ENCODE measurements at regions not wholly inside any gene's neighbourhood (a gene's known extent, or its start where the extent isn't known, plus 50 kb on each side); places are given as distances from the start of the nearest gene placed in this dataset.

- Histone ChIP-seq H3K79me2 (ENCODE audit: insufficient read depth, low read length) (peaks cover 9% of the 10 kb centered on the region), H3K27ac (ENCODE audit: extremely low read length, insufficient read depth, low read length) (peak overlapping the region; percentile 83), H3K27me3 (ENCODE audit: control insufficient read depth in 1 of 2, insufficient read depth in 2 of 2, low read length in 2 of 2) (no peaks in the 10 kb centered on the region), H4K20me1 (ENCODE audit: insufficient read depth, low read length) (no peaks in the 10 kb centered on the region), H3K4me3 (replicated peaks in 1 of 3; ENCODE audit: insufficient read depth in 1 of 3, low read depth in 2 of 3, low read length in 3 of 3) (peak overlapping the region in 2 of 3 experiments; percentile 13 to 31; a peak in 2 of 6 replicates), H3K9ac (ENCODE audit: insufficient read depth, low read depth, low read length) (peak overlapping the region; percentile 56), H2AFZ (ENCODE audit: low read length) (no peak overlapping the region), H3K4me1 (ENCODE audit: insufficient read depth, low read length) (peaks cover 98% of the 10 kb centered on the region), H3K9me3 (ENCODE audit: low read length) (no peaks in the 10 kb centered on the region), H3K36me3 (replicated peaks in 1 of 2; ENCODE audit: control insufficient read depth in 1 of 2, insufficient read depth in 2 of 2, low read length in 2 of 2) (no peaks in the 10 kb centered on the region; a peak in 1 of 5 replicates), H3K4me2 (ENCODE audit: low read depth, low read length) (peak overlapping the region; percentile 68)
- DNase-seq (ENCODE audit: low spot score) (peak; percentile 83), FAIRE-seq (no peak), ATAC-seq (peak; percentile 76)
- intact Hi-C loops (cut with micrococcal nuclease; ENCODE audit: unreplicated experiment) (loop anchor here (2.0 kb wide), 1 partner anchor 13 kb away; no protein-coding TSS in a partner anchor), in situ Hi-C loops (cut with HindIII; ENCODE audit: extremely low pct_ligation_motif_present, low pct_unique_long_range_greater_than_20kb) (no loop called here)
- WGBS (ENCODE audit: low lambda C conversion rate), result under 1% methylated on average over 3 of the region's 3 CpGs
- BruUV-seq (replicated peaks), result TSS peak; percentile 85
- POLR2A ChIA-PET, result interaction anchor here (0.9 to 2.1 kb wide), 4 partner anchors 13 to 58 kb away, joined by 3 to 26 read pairs (median 4); no protein-coding TSS in a partner anchor
- CTCF ChIA-PET (ENCODE audit: low intra/inter-chr PET ratio, low total read pairs), result no interaction called here
- no peak; the same call in 1 of the 2 replicates for TF ChIP-seq ZFP1 (CRISPR knock-in tag; IDR thresholded peaks at IDR 0.05)
- TF ChIP-seq PPARG (CRISPR knock-in tag; conservative IDR thresholded peaks at IDR 0.05), result peak; percentile 60; the same call in 1 of the 2 replicates
- TF ChIP-seq YEATS4 (CRISPR knock-in tag; IDR thresholded peaks at IDR 0.05; ENCODE audit: borderline replicate concordance), result no peak
- TF ChIP-seq, protein P1, sequence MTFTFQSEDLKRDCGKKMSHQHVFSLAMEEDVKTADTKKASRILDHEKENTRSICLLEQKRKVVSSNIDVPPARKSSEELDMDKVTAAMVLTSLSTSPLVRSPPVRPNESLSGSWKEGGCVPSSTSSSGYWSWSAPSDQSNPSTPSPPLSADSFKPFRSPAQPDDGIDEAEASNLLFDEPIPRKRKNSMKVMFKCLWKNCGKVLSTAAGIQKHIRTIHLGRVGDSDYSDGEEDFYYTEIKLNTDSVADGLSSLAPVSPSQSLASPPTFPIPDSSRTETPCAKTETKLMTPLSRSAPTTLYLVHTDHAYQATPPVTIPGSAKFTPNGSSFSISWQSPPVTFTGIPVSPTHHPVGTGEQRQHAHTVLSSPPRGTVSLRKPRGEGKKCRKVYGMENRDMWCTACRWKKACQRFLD (CRISPR knock-in tag; IDR thresholded peaks at IDR 0.05; ENCODE audit: borderline replicate concordance), result no peak
- no peak for TF ChIP-seq ZNF468 (CRISPR knock-in tag; IDR thresholded peaks at IDR 0.05)
- TF ChIP-seq ZNF121 (CRISPR knock-in tag; IDR thresholded peaks at IDR 0.05), result no peak
- no peak for TF ChIP-seq ZFP82 (CRISPR knock-in tag; IDR thresholded peaks at IDR 0.05; ENCODE audit: borderline replicate concordance)
- TF ChIP-seq KDM2A (CRISPR knock-in tag; IDR thresholded peaks at IDR 0.05; ENCODE audit: borderline replicate concordance, low read depth), result no peak
- no peak for TF ChIP-seq ZNF75D (CRISPR knock-in tag; IDR thresholded peaks at IDR 0.05; ENCODE audit: borderline replicate concordance)
- no peak for TF ChIP-seq FOXM1 (CRISPR knock-in tag; IDR thresholded peaks at IDR 0.05)
- TF ChIP-seq ARHGAP35 (CRISPR knock-in tag; IDR thresholded peaks at IDR 0.05; ENCODE audit: borderline replicate concordance), result no peak
- TF ChIP-seq ZNF335 (CRISPR knock-in tag; IDR thresholded peaks at IDR 0.05), result 0 out of 2 replicates have a peak, but pooled peaks have one; percentile 28
- TF ChIP-seq, protein P2, sequence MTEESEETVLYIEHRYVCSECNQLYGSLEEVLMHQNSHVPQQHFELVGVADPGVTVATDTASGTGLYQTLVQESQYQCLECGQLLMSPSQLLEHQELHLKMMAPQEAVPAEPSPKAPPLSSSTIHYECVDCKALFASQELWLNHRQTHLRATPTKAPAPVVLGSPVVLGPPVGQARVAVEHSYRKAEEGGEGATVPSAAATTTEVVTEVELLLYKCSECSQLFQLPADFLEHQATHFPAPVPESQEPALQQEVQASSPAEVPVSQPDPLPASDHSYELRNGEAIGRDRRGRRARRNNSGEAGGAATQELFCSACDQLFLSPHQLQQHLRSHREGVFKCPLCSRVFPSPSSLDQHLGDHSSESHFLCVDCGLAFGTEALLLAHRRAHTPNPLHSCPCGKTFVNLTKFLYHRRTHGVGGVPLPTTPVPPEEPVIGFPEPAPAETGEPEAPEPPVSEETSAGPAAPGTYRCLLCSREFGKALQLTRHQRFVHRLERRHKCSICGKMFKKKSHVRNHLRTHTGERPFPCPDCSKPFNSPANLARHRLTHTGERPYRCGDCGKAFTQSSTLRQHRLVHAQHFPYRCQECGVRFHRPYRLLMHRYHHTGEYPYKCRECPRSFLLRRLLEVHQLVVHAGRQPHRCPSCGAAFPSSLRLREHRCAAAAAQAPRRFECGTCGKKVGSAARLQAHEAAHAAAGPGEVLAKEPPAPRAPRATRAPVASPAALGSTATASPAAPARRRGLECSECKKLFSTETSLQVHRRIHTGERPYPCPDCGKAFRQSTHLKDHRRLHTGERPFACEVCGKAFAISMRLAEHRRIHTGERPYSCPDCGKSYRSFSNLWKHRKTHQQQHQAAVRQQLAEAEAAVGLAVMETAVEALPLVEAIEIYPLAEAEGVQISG (CRISPR knock-in tag; IDR thresholded peaks at IDR 0.05), result no peak
- TF ChIP-seq, protein P3, sequence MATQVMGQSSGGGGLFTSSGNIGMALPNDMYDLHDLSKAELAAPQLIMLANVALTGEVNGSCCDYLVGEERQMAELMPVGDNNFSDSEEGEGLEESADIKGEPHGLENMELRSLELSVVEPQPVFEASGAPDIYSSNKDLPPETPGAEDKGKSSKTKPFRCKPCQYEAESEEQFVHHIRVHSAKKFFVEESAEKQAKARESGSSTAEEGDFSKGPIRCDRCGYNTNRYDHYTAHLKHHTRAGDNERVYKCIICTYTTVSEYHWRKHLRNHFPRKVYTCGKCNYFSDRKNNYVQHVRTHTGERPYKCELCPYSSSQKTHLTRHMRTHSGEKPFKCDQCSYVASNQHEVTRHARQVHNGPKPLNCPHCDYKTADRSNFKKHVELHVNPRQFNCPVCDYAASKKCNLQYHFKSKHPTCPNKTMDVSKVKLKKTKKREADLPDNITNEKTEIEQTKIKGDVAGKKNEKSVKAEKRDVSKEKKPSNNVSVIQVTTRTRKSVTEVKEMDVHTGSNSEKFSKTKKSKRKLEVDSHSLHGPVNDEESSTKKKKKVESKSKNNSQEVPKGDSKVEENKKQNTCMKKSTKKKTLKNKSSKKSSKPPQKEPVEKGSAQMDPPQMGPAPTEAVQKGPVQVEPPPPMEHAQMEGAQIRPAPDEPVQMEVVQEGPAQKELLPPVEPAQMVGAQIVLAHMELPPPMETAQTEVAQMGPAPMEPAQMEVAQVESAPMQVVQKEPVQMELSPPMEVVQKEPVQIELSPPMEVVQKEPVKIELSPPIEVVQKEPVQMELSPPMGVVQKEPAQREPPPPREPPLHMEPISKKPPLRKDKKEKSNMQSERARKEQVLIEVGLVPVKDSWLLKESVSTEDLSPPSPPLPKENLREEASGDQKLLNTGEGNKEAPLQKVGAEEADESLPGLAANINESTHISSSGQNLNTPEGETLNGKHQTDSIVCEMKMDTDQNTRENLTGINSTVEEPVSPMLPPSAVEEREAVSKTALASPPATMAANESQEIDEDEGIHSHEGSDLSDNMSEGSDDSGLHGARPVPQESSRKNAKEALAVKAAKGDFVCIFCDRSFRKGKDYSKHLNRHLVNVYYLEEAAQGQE (IDR thresholded peaks at IDR 0.05; ENCODE audit: borderline replicate concordance in 1 of 2, low read depth in 1 of 2, low read length in 2 of 2), result no peak
- TF ChIP-seq SP5 (CRISPR knock-in tag; IDR thresholded peaks at IDR 0.05; ENCODE audit: borderline replicate concordance, low read depth), result no peak; the same call in 1 of the 2 replicates
Measured at GRCh38 chr6:144647971-144648651, 363.0 kb downstream of the UTRN start.

All from HepG2 (cell line).